ENCODE measurements at regions not wholly inside any gene's neighbourhood (a gene's known extent, or its start where the extent isn't known, plus 50 kb on each side); places are given as distances from the start of the nearest gene placed in this dataset.

DNA sequence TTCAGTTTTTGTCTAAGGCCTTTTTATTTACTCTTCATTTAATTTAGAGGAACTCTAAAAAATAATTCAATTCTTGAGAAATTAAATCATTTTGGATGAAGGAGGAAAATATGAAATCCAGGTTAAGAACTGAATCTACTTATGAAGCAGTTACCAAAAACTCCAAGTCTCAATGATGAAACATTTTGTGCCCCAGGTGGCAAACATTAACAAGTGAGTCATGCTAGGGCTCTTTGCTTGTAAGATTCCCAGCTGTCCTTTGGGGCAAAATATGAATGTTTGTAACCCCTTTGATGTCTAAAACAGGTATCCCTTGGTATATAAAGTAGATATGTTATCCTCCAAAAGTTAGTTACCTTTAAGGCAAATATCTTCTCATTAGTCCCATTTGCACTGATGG, 202.4 kb downstream of the NEDD1 start:
- H3K9me1 ChIP-seq (replicated peaks; ENCODE audit: control insufficient read depth, extremely low read depth, insufficient read depth, low read length) = no peaks in the 10 kb centered on the region
- intact Hi-C loops (cut with micrococcal nuclease) (no loop called here), dilution Hi-C loops (cut with MboI; ENCODE audit: extremely low pct_ligation_motif_present, low sequenced_read_pairs) (no loop called here)
- ChIA-PET POLR2A (no interaction called here), CTCF (no interaction called here)
- no peak overlapping the region for H3K9ac ChIP-seq (replicated peaks; ENCODE audit: extremely low read depth, insufficient read depth, low read length)
- no peaks in the 10 kb centered on the region for H3K36me3 ChIP-seq (ENCODE audit: control insufficient read depth in 2 of 2, extremely low read depth in 1 of 2, insufficient read depth in 2 of 2, low read length in 2 of 2)
- no peak overlapping the region for H2AFZ ChIP-seq (ENCODE audit: low read depth, low read length)
- no peak overlapping the region for H3K27ac ChIP-seq (ENCODE audit: insufficient read depth, low read depth, low read length)
- H3K27me3 ChIP-seq (ENCODE audit: control insufficient read depth in 2 of 2, insufficient read depth in 2 of 2, low read length in 2 of 2) = no peaks in the 10 kb centered on the region
- no peaks in the 10 kb centered on the region for H3K9me3 ChIP-seq (replicated peaks; ENCODE audit: control insufficient read depth, insufficient read depth, low read length)
- H3K79me2 ChIP-seq (ENCODE audit: control insufficient read depth, insufficient read depth, low read length) = no peaks in the 10 kb centered on the region
- H3K4me2 ChIP-seq (ENCODE audit: insufficient read depth, low read length) = no peak overlapping the region
- FAIRE-seq (no peak), DNase-seq (ENCODE audit: low read depth, low spot score) (no peak)
- TF ChIP-seq MYC (IDR thresholded peaks at IDR 0.05; ENCODE audit: low read depth, low read length) (no peak), POLR2A (IDR thresholded peaks at IDR 0.05; ENCODE audit: low read depth, low read length) (no peak), POLR2AphosphoS5 (IDR thresholded peaks at IDR 0.05; ENCODE audit: insufficient read depth, low read depth, low read length) (no peak), JUN (IDR thresholded peaks at IDR 0.05; ENCODE audit: borderline replicate concordance, insufficient read depth, insufficient read length, low read depth) (no peak), EZH2 (IDR thresholded peaks at IDR 0.05; ENCODE audit: borderline replicate concordance, low read depth, low read length, severe bottlenecking) (no peak), FOS (IDR thresholded peaks at IDR 0.05; ENCODE audit: borderline replicate concordance, insufficient read depth, low read length) (no peak), GATA2 (IDR thresholded peaks at IDR 0.05; ENCODE audit: insufficient read depth, insufficient read length, low read depth, low read length) (no peak)
- TF ChIP-seq, protein P1, sequence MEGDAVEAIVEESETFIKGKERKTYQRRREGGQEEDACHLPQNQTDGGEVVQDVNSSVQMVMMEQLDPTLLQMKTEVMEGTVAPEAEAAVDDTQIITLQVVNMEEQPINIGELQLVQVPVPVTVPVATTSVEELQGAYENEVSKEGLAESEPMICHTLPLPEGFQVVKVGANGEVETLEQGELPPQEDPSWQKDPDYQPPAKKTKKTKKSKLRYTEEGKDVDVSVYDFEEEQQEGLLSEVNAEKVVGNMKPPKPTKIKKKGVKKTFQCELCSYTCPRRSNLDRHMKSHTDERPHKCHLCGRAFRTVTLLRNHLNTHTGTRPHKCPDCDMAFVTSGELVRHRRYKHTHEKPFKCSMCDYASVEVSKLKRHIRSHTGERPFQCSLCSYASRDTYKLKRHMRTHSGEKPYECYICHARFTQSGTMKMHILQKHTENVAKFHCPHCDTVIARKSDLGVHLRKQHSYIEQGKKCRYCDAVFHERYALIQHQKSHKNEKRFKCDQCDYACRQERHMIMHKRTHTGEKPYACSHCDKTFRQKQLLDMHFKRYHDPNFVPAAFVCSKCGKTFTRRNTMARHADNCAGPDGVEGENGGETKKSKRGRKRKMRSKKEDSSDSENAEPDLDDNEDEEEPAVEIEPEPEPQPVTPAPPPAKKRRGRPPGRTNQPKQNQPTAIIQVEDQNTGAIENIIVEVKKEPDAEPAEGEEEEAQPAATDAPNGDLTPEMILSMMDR (IDR thresholded peaks at IDR 0.05; ENCODE audit: extremely low read depth in 1 of 2, insufficient read depth in 1 of 2, low read depth in 1 of 2, low read length in 2 of 2) = no peak
- TF ChIP-seq, protein P2, sequence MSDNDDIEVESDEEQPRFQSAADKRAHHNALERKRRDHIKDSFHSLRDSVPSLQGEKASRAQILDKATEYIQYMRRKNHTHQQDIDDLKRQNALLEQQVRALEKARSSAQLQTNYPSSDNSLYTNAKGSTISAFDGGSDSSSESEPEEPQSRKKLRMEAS (IDR thresholded peaks at IDR 0.05; ENCODE audit: insufficient read depth, insufficient read length) = no peak
- H3K4me1 ChIP-seq (ENCODE audit: control insufficient read depth, extremely low read depth, insufficient read depth, low read length) = no peaks in the 10 kb centered on the region
- no TSS peak for BruUV-seq (replicated peaks)
- no peak overlapping the region for H3K4me3 ChIP-seq (replicated peaks in 1 of 3; ENCODE audit: insufficient read depth in 1 of 3, low read depth in 1 of 3, low read length in 3 of 3)
- no peaks in the 10 kb centered on the region for H4K20me1 ChIP-seq (replicated peaks; ENCODE audit: control insufficient read depth, extremely low read depth, insufficient read depth, low read length)
